Colonic mucosa (tissue), 4 donors: ENCODE measurements at regions not wholly inside any gene's neighbourhood (a gene's known extent, or its start where the extent isn't known, plus 50 kb on each side); places are given as distances from the start of the nearest gene placed in this dataset.

Experiments
- DNase-seq: peaks from one replicate; pipeline ENCODE4 v3.0.0-alpha.2; 2020
- H3K27ac ChIP-seq: fragments of 200-600 bp; one replicate; pipeline ENCODE4 v1.8.0; 2021
- H3K27me3 ChIP-seq: fragments of 200-600 bp; one replicate; pipeline ENCODE4 v1.8.0; 2021
- H3K36me3 ChIP-seq: fragments of 200-600 bp; one replicate; pipeline ENCODE4 v1.8.0; 2021
- H3K4me1 ChIP-seq: fragments of 200-600 bp; one replicate; pipeline ENCODE4 v1.8.0; 2021; ENCODE audit warnings: mild to moderate bottlenecking
- H3K4me3 ChIP-seq: fragments of 200-600 bp; one replicate; pipeline ENCODE4 v1.8.0; 2021
- H3K9ac ChIP-seq, 2 donors: one replicate each; pipeline ENCODE4 v1.7.0; 2013; ENCODE audit warnings: control low read depth in 2 of 2, low read depth in 2 of 2, low read length in 2 of 2
- H3K9me3 ChIP-seq: fragments of 200-600 bp; one replicate; pipeline ENCODE4 v1.8.0; 2021
- CTCF ChIP-seq: fragments of 200-600 bp; IDR thresholded peaks from one replicate; pipeline ENCODE4 v1.8.0; 2022; ENCODE audit warnings: antibody characterized with exemption, mild to moderate bottlenecking
- intact Hi-C: fragments of 100-400 bp; cut with DNase I; formaldehyde crosslinking; loops from one replicate; pipeline ENCODE4 v1.14.1; 2022
- donor health status: healthy.
- donor health status: DM: no; HTN: no; CAD: no.
- donor health status: DM: no; HTN: no; CAD: no.

GRCh38 chr15:72916897-72917296 lies 133.3 kb upstream of the ADPGK start:
- no peak for DNase-seq
- no peaks in the 10 kb centered on the region for H3K4me1 ChIP-seq
- no peak for TF ChIP-seq CTCF
- no peak overlapping the region for H3K27ac ChIP-seq
- H3K36me3 ChIP-seq: no peaks in the 10 kb centered on the region
- intact Hi-C loops: no loop called here
- no peaks in the 10 kb centered on the region for H3K27me3 ChIP-seq
- H3K9me3 ChIP-seq: no peaks in the 10 kb centered on the region
- H3K4me3 ChIP-seq: no peak overlapping the region
- no peak overlapping the region for H3K9ac ChIP-seq

GRCh38 chr15:72916378-72916777 lies 132.8 kb upstream of the ADPGK start:
- intact Hi-C loops: no loop called here
- Histone ChIP-seq H3K27ac (no peak overlapping the region), H3K9me3 (no peaks in the 10 kb centered on the region), H3K4me1 (no peaks in the 10 kb centered on the region), H3K9ac (no peak overlapping the region), H3K4me3 (no peak overlapping the region), H3K27me3 (no peaks in the 10 kb centered on the region), H3K36me3 (no peaks in the 10 kb centered on the region)
- no peak for TF ChIP-seq CTCF
- no peak for DNase-seq

- no peaks in the 10 kb centered on the region for H3K27me3 ChIP-seq
- H3K9ac ChIP-seq: no peak overlapping the region
- no peak for DNase-seq
- H3K9me3 ChIP-seq: no peaks in the 10 kb centered on the region
- no peaks in the 10 kb centered on the region for H3K36me3 ChIP-seq
- intact Hi-C loops: no loop called here
- H3K27ac ChIP-seq: no peak overlapping the region
- no peaks in the 10 kb centered on the region for H3K4me1 ChIP-seq
- H3K4me3 ChIP-seq: no peak overlapping the region
- no peak for TF ChIP-seq CTCF
Observed at GRCh38 chr15:72915843-72916242, 132.3 kb upstream of the ADPGK start.

- H3K4me3 ChIP-seq: no peak overlapping the region
- H3K9me3 ChIP-seq: no peaks in the 10 kb centered on the region
- H3K9ac ChIP-seq: no peak overlapping the region
- intact Hi-C loops: no loop called here
- H3K27me3 ChIP-seq: no peaks in the 10 kb centered on the region
- no peak overlapping the region for H3K27ac ChIP-seq
- H3K4me1 ChIP-seq: no peaks in the 10 kb centered on the region
- no peak for DNase-seq
- H3K36me3 ChIP-seq: no peaks in the 10 kb centered on the region
- no peak for TF ChIP-seq CTCF
Observed at GRCh38 chr15:72912996-72913395, 129.4 kb upstream of the ADPGK start.

- Histone ChIP-seq H3K9ac (no peak overlapping the region), H3K27ac (no peak overlapping the region), H3K36me3 (no peaks in the 10 kb centered on the region), H3K27me3 (no peaks in the 10 kb centered on the region), H3K4me3 (no peak overlapping the region), H3K4me1 (no peaks in the 10 kb centered on the region), H3K9me3 (no peaks in the 10 kb centered on the region)
- intact Hi-C loops: no loop called here
- no peak for DNase-seq
- no peak for TF ChIP-seq CTCF
Observed at GRCh38 chr15:72912121-72912520, 128.6 kb upstream of the ADPGK start.

GRCh38 chr15:72911626-72912025 lies 128.1 kb upstream of the ADPGK start:
- H3K4me1 ChIP-seq: no peaks in the 10 kb centered on the region
- no peak for TF ChIP-seq CTCF
- no peak overlapping the region for H3K4me3 ChIP-seq
- no peak overlapping the region for H3K27ac ChIP-seq
- H3K27me3 ChIP-seq: no peaks in the 10 kb centered on the region
- H3K9ac ChIP-seq: no peak overlapping the region
- peak; percentile 70 for DNase-seq
- intact Hi-C loops: no loop called here
- H3K9me3 ChIP-seq: no peaks in the 10 kb centered on the region
- no peaks in the 10 kb centered on the region for H3K36me3 ChIP-seq
